GM12864 (cell line): ENCODE measurements at regions not wholly inside any gene's neighbourhood (a gene's known extent, or its start where the extent isn't known, plus 50 kb on each side); places are given as distances from the start of the nearest gene placed in this dataset.

Experiments used
- DNase-seq: peaks from one replicate; pipeline ENCODE4 v3.0.0-alpha.2; 2011; ENCODE audit warnings: low read depth
- H3K4me3 ChIP-seq: 2 replicates; pipeline ENCODE4 v1.5.1; 2011; ENCODE audit warnings: mild to moderate bottlenecking, low read depth, low read length, control low read depth
- TF ChIP-seq, protein P1 (sequence below): IDR thresholded peaks from 2 replicates; pipeline ENCODE4 v1.5.1; 2011; ENCODE audit warnings: low read depth, mild to moderate bottlenecking, moderate library complexity, low read length, control low read depth, inconsistent platforms; ENCODE audit errors: missing control alignments

- TF ChIP-seq, protein P1, sequence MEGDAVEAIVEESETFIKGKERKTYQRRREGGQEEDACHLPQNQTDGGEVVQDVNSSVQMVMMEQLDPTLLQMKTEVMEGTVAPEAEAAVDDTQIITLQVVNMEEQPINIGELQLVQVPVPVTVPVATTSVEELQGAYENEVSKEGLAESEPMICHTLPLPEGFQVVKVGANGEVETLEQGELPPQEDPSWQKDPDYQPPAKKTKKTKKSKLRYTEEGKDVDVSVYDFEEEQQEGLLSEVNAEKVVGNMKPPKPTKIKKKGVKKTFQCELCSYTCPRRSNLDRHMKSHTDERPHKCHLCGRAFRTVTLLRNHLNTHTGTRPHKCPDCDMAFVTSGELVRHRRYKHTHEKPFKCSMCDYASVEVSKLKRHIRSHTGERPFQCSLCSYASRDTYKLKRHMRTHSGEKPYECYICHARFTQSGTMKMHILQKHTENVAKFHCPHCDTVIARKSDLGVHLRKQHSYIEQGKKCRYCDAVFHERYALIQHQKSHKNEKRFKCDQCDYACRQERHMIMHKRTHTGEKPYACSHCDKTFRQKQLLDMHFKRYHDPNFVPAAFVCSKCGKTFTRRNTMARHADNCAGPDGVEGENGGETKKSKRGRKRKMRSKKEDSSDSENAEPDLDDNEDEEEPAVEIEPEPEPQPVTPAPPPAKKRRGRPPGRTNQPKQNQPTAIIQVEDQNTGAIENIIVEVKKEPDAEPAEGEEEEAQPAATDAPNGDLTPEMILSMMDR, result no peak
- no peak for DNase-seq
- no peak overlapping the region for H3K4me3 ChIP-seq
Observed at GRCh38 chr12:127304751-127305725, 961.9 kb upstream of the TMEM132C start.

DNA sequence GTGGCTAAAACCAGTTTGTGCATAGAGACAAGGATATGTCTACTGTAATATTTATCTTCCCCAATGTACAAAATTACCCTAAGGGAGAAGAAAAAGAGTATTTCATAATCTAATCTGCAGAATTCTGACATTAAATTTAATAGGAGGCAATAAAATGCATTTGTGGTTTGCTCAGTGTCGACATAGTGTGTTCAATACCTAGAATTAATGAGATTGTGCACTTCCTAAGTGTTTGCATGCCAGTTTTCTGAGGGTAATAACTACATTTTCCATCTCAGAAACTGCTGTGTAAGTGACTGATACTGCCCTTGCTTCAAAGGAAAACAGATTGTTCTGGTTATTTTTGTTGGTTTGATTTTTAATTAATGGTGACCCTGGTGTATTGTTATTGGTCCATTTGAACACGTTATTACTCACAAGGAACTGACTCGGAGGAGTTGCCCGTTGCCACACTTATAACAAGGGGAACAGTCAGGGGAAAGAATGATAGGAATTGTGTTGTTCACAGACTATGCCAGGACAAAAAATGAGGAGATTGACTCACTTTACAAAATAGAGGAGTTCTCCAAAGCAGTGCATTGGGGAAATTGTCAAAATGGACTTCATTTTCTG is 960.3 kb upstream of the TMEM132C start:
- no peak overlapping the region for H3K4me3 ChIP-seq
- TF ChIP-seq, protein P1, result no peak
- no peak for DNase-seq

GRCh38 chr12:127307528-127307927 is 959.4 kb upstream of the TMEM132C start:
- H3K4me3 ChIP-seq, result no peak overlapping the region
- no peak for DNase-seq
- TF ChIP-seq, protein P1, result no peak

DNA sequence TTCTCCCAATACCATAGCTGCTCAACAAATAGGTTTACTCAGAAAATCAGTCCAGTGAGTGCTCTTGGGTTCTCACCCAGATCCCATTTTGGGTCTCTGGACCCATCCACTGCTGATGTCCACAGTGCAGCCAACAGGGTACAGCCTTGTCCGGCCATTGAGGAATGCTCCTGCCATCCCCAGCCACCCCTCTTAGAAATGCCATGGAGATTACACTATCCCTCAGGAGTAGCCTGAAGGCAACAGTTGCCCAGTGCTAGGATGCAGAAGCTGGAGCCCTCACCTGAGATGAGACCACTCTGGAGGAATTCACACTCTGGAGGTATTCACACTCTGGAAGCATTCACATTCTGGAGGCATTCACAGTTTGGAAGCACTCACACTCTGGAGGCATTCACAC is 958.8 kb upstream of the TMEM132C start:
- TF ChIP-seq, protein P1, result no peak
- H3K4me3 ChIP-seq, result no peak overlapping the region
- DNase-seq, result no peak

DNA sequence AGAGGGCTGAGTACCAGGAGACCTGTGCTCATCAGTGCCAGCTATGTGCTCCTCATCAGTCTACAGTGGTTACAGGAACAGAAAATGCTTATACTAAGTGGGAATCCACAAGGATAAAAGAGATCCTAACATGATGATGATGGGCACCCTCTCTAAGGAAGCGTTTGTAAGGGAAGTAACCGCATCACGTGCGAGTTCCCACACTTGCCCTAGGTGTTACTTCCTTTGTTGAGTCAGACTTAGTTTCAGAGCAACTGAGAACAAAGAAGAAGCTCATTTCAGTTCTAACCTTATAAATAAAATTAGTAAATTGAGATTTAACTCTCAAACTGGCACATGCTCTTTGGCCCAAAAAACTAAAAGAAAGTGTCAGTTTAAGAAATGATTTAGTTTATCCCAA is 956.4 kb upstream of the TMEM132C start:
- TF ChIP-seq, protein P1, result no peak
- DNase-seq, result no peak
- no peak overlapping the region for H3K4me3 ChIP-seq

DNA sequence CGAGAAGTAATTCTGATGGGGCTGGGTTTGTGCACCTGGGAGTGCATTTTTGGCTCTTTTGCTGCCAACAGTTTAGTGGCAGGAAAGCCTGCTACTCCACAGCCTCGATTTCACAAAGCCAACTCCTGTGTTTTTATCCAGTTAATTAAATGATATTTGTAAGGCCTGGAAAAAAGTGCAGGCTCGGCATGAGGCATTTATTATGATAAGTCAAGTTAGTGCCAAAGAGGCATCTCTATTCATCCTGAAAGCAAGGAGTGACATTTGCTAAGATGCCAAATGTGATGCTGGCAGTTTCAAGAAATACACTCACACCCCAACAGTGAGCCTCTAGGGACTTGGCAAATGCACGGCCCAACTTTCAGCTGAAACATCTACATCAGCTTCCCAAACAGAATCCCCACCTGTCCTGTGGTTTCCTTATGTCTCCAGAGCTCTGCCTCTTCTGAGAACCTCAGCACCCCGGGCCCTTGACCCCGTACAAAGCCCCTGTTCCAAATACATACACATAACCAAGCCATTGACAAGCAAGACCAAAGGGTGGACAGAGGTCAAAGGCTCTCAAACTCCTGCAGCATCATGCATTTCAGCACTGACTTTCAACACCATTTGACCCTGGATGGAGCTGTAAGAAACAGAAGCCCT is 955.1 kb upstream of the TMEM132C start:
- no peak overlapping the region for H3K4me3 ChIP-seq
- TF ChIP-seq, protein P1, result no peak
- DNase-seq, result no peak
